ENCODE measurements at regions not wholly inside any gene's neighbourhood (a gene's known extent, or its start where the extent isn't known, plus 50 kb on each side); places are given as distances from the start of the nearest gene placed in this dataset.

DNA sequence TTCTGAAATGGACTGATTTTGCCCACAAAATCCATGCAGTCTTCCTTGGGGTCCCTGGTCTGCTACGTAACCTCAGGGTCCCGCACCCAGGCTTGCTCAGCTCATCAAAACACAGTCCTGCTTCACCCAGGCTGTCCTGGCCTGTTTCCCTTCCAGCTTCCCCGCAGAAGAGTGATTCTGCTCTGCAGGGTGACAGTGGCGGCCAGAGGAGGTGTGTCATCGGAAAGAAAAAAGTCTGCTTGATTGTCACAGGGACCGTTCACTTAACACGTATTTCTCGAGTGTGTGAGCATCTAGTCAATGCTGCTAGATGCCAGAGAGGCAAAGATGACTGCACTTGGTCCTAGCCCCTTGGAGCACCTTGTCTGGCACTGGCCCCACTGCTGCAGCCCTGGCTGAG is 50.1 kb upstream of the ABHD2 start:
- POLR2A ChIA-PET = interaction anchor here in 1 of 2 donors (0.6 kb wide), 1 partner anchor 156 kb away, joined by 3 read pairs; no protein-coding TSS in a partner anchor
- H3K36me3 Mint-ChIP-seq = no peaks in the 10 kb centered on the region
- H3K27me3 Mint-ChIP-seq = peaks cover 21 to 22% of the 10 kb centered on the region in 2 donors
- H3K27ac Mint-ChIP-seq = no peak overlapping the region
- no peak for ATAC-seq (replicated peaks in 1 of 4)
- no peaks in the 10 kb centered on the region for H3K36me3 ChIP-seq (ENCODE audit: control insufficient read depth in 2 of 2, extremely low read depth in 1 of 2, insufficient read depth in 1 of 2, low read length in 1 of 2)
- no peak overlapping the region for H3K4me3 Mint-ChIP-seq
- CTCF ChIA-PET = interaction anchor here in 1 of 2 donors (0.6 kb wide), 1 partner anchor 9 kb away, joined by 3 read pairs; no protein-coding TSS in a partner anchor
- no peaks in the 10 kb centered on the region for H3K9me3 Mint-ChIP-seq
- 92% methylated on average over 8 of the region's 8 CpGs for WGBS (ENCODE audit: insufficient coverage)
- H3K4me1 ChIP-seq (ENCODE audit: control insufficient read depth in 1 of 2, extremely low read depth in 1 of 2, insufficient read depth in 2 of 2, low read length in 2 of 2) = no peaks in the 10 kb centered on the region
- no peaks in the 10 kb centered on the region for H3K4me1 Mint-ChIP-seq
- H3K9me3 ChIP-seq = no peaks in the 10 kb centered on the region
- no peak overlapping the region for H3K27ac ChIP-seq (ENCODE audit: low read length)
- DNase-seq = no peak
- H3K4me3 ChIP-seq (ENCODE audit: control insufficient read depth in 1 of 2, extremely low read depth in 1 of 2, low read length in 1 of 2) = no peak overlapping the region
- H3K27me3 ChIP-seq (replicated peaks in 1 of 2; ENCODE audit: control insufficient read depth in 2 of 2, extremely low read depth in 1 of 2, insufficient read depth in 2 of 2, low read length in 1 of 2) = peaks cover 0 to 10% of the 10 kb centered on the region in 2 experiments

Measured in T-cell (primary cell).